SH-SY5Y (cell line): ENCODE measurements at regions not wholly inside any gene's neighbourhood (a gene's known extent, or its start where the extent isn't known, plus 50 kb on each side); places are given as distances from the start of the nearest gene placed in this dataset.

ENCODE experiments used
- GATA2 ChIP-seq: IDR thresholded peaks from 2 replicates; pipeline ENCODE4 v1.6.1; 2011; ENCODE audit warnings: mild to moderate bottlenecking, low read depth, low read length
- GATA3 ChIP-seq: IDR thresholded peaks from 2 replicates; pipeline ENCODE4 v1.6.1; 2011; ENCODE audit warnings: low read depth, mild to moderate bottlenecking, low read length, moderate library complexity

DNA sequence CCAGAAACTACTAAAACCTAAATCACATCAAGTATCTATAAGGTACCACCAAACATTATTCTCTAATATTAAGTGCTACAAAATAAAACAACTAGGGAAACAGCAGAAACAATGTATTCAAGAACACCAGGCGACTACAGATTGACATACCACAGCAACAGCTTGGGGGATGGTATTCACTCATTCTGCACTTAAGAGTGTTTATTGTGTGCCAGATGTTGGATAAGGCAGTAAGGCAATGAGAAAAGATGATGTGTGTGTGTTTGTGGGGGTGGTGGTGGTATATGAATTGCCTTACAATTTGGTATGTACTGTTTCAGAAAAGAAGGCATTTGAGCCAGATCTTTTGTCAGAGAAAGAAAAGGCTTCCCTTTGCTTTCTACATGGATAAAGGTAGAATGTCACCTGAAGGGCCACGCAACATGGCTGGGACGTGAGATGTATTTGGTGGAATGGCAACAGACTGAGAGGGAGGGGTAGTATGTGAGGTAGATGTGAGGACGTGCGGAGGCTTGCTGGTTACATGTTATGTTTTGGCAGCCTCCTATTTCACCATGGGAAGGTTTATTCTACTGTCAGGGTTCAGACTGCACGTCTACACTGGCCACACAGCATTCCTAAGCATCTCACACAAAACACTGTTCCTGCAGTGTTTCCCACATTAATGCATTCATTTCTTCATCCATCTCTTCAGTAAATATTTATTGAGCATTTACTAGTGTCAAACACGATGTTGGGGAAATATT lies 300.7 kb downstream of the KLF12 start:
- TF ChIP-seq GATA2 (no peak), GATA3 (no peak)
